Bronchial epithelial cell (primary cell): ENCODE measurements at regions not wholly inside any gene's neighbourhood (a gene's known extent, or its start where the extent isn't known, plus 50 kb on each side); places are given as distances from the start of the nearest gene placed in this dataset.

ENCODE experiments used
- DNase-seq: peaks from one replicate; pipeline ENCODE4 v3.0.0-alpha.2; 2010; ENCODE audit warnings: low read depth
- FAIRE-seq: peaks from 2 replicates; lab custom pipeline; 2011; peaks lifted over from hg19 to GRCh38; lab: Jason Lieb, UNC
- H3K27me3 ChIP-seq: 2 replicates; pipeline ENCODE4 v1.5.1; 2011; ENCODE audit warnings: low read length; ENCODE audit not compliant: control insufficient read depth, insufficient read depth
- H3K36me3 ChIP-seq: 2 replicates; pipeline ENCODE4 v1.5.1; 2011; ENCODE audit warnings: low read length; ENCODE audit not compliant: control insufficient read depth, insufficient read depth
- H3K4me3 ChIP-seq: 2 replicates; pipeline ENCODE4 v1.5.1; 2011; ENCODE audit warnings: mild to moderate bottlenecking, low read depth, low read length, control low read depth
- CTCF ChIP-seq: IDR thresholded peaks from 2 replicates; pipeline ENCODE4 v1.5.1; 2011; ENCODE audit warnings: mild to moderate bottlenecking, moderate library complexity, low read length, control low read depth, inconsistent platforms; ENCODE audit not compliant: insufficient read depth, severe bottlenecking

GRCh38 chr15:94083467-94084052 is 147.8 kb upstream of the MCTP2 start:
- DNase-seq, result peak; percentile 68
- no peaks in the 10 kb centered on the region for H3K36me3 ChIP-seq
- no peak for FAIRE-seq
- no peaks in the 10 kb centered on the region for H3K27me3 ChIP-seq
- no peak for TF ChIP-seq CTCF
- no peak overlapping the region for H3K4me3 ChIP-seq

GRCh38 chr15:94081829-94082228 is 149.5 kb upstream of the MCTP2 start:
- H3K27me3 ChIP-seq, result no peaks in the 10 kb centered on the region

GRCh38 chr15:94080989-94081605 is 150.3 kb upstream of the MCTP2 start:
- H3K4me3 ChIP-seq, result no peak overlapping the region
- no peak for FAIRE-seq
- H3K27me3 ChIP-seq, result no peaks in the 10 kb centered on the region
- no peak for TF ChIP-seq CTCF
- DNase-seq, result no peak
- no peaks in the 10 kb centered on the region for H3K36me3 ChIP-seq

More at GRCh38 chr15:94081829-94082228, 149.5 kb upstream of the MCTP2 start:
- Histone ChIP-seq H3K4me3 (no peak overlapping the region), H3K36me3 (no peaks in the 10 kb centered on the region)
- no peak for TF ChIP-seq CTCF
- no peak for DNase-seq
- FAIRE-seq, result no peak

GRCh38 chr15:94080416-94080815 is 150.9 kb upstream of the MCTP2 start:
- Histone ChIP-seq H3K27me3 (no peaks in the 10 kb centered on the region), H3K4me3 (no peak overlapping the region), H3K36me3 (no peaks in the 10 kb centered on the region)
- no peak for TF ChIP-seq CTCF
- peak; percentile 92 for DNase-seq
- peak; percentile 76 for FAIRE-seq

GRCh38 chr15:94079968-94080367 is 151.4 kb upstream of the MCTP2 start:
- FAIRE-seq (no peak), DNase-seq (no peak)
- H3K4me3 ChIP-seq, result no peak overlapping the region

More at GRCh38 chr15:94079968-94080367, 151.4 kb upstream of the MCTP2 start:
- no peaks in the 10 kb centered on the region for H3K27me3 ChIP-seq
- TF ChIP-seq CTCF, result no peak
- H3K36me3 ChIP-seq, result no peaks in the 10 kb centered on the region
